Gastrocnemius medialis (tissue), 4 donors: ENCODE measurements at regions not wholly inside any gene's neighbourhood (a gene's known extent, or its start where the extent isn't known, plus 50 kb on each side); places are given as distances from the start of the nearest gene placed in this dataset.
A peak's percentile ranks its signal among the peaks of the same experiment; 100 is the strongest.

ENCODE experiments used
- CTCF ChIP-seq, 5 experiments: fragments of 450-650 bp in 3 of 5; fragments of 200-600 bp in 2 of 5; sonication (generic) in 2 of 5; IDR thresholded peaks in 4 of 5; conservative IDR thresholded peaks in 1 of 5; 1 replicate in 4 of 5; 2 replicates in 1 of 5; pipeline ENCODE4 v1.5.1; 2016 to 2019; ENCODE audit warnings: antibody characterized with exemption in 5 of 5, mild to moderate bottlenecking in 3 of 5, moderate library complexity in 3 of 5
- POLR2A ChIP-seq, 2 donors: fragments of 450-650 bp; IDR thresholded peaks; one replicate each; pipeline ENCODE4 v1.6.1; 2017; ENCODE audit warnings: antibody characterized with exemption in 2 of 2, mild to moderate bottlenecking in 2 of 2, moderate library complexity in 2 of 2

- TF ChIP-seq CTCF (IDR thresholded peaks at IDR 0.05 in 4 of 5, conservative IDR thresholded peaks at IDR 0.05 in 1 of 5): no peak
- TF ChIP-seq POLR2A (IDR thresholded peaks at IDR 0.05): peak; percentile 44 to 54
Observed at GRCh38 chr17:77834170-77835115, 124.1 kb upstream of the TNRC6C start.
